Jurkat, Clone E6-1 (cell line): ENCODE measurements at regions not wholly inside any gene's neighbourhood (a gene's known extent, or its start where the extent isn't known, plus 50 kb on each side); places are given as distances from the start of the nearest gene placed in this dataset.
"Not testable (repeated sequence)": the region's sequence is repeated elsewhere in the genome, so short reads cannot be mapped to it uniquely, and the experiment has no call there.

Experiments used
- DNase-seq: peaks from one replicate; pipeline ENCODE4 v3.0.0-alpha.2; 2011; ENCODE audit warnings: low read depth, low spot score
- H3K4me3 ChIP-seq: 2 replicates; pipeline ENCODE4 v1.5.1; 2011; ENCODE audit warnings: mild to moderate bottlenecking, low read length, control low read depth, moderate library complexity

- DNase-seq, H3K4me3 ChIP-seq: not testable (repeated sequence)
Observed at GRCh38 chr17:30714825-30715622, 109.5 kb downstream of the CRLF3 start.

- not testable (repeated sequence) for DNase-seq, H3K4me3 ChIP-seq
Observed at GRCh38 chr17:30713805-30714204, 110.7 kb downstream of the CRLF3 start.

DNA sequence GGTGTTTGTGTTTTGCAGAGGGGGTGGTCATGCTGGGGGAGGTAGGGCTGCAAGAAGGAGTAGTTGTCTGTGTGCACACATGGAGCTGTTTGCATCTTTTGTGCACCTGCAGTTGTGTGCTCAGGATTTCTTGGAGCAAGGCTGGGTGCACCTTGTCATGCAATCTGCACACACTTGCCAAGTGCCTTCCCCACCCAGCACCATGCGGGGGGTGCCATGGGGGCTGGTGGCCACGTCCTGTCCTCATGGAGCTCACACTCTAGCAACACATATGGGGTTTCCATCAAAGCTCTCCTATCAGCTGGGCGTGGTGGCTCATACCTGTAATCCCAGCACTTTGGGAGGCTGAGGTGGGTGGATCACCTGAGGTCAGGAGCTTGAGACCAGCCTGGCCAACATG is 111.6 kb downstream of the CRLF3 start:
- not testable (repeated sequence) for H3K4me3 ChIP-seq, DNase-seq

- H3K4me3 ChIP-seq, DNase-seq: not testable (repeated sequence)
Observed at GRCh38 chr17:30711626-30712507, 112.6 kb downstream of the CRLF3 start.

- H3K4me3 ChIP-seq: peak overlapping the region; percentile 55; the same call in 1 of the 2 replicates
- not testable (repeated sequence) for DNase-seq
Observed at GRCh38 chr17:30711176-30711575, 113.3 kb downstream of the CRLF3 start.

GRCh38 chr17:30710276-30711088 is 114.0 kb downstream of the CRLF3 start:
- peak overlapping the region; percentile 55 for H3K4me3 ChIP-seq
- not testable (repeated sequence) for DNase-seq

DNA sequence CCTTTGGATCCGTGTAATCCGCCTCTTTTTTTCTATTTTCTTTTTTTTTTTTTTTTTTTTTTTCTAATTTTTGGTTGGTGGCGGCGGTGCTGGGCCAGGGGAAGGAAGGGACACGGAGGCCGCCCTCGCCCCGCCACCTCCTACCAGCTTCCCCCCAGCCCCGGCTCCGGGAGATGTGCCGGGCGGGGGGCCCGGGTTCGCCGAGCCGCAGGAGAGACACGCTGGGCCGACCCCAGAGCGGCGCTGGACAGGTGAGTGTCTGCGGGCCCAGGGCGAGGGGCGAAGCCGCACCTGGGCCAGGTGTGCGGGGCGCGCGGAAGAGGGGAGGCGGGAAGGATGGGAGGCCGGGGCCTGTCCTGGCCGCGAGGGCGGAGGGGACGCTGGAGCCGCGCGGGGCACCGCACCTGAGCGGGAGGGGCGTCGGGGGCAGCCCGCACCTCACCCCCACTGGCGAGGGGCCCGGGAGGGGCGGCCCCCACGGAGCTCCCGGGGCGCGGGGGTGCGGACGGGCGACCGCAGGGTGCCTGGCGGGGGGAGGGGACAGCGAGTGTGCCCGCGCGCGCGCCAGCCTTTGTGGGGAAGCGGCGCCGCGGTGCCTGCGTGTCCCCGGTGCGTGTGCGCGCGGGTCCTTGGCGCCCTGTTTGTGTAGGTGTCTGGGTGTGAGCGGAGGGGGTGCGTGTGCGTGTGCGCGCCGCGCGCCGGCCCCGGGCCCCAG is 114.8 kb downstream of the CRLF3 start:
- DNase-seq: not testable (repeated sequence)

DNA sequence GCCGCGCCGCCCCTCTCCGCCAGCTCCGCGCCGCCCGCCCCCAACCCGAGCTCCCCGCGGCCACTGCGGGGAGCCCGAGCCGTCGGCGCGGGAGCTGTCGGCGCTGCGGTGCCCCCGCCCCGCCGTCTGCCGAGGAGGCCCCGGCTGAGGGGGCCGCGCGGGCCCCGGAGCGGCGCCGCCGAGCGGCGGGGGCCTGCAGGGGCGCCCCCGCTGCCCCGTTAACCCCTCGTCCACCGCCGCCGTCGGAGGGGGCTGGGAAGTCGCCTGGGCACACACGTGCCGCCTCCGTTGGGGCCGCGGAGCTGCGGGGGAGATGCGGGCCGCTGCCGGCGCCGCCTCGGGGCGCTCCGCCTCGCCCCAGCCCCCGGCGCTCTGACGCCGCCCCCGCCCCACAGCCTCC is 115.4 kb downstream of the CRLF3 start:
- not testable (repeated sequence) for DNase-seq

More for the DNA sequence above, 114.8 kb downstream of the CRLF3 start:
- peak overlapping the region; percentile 55 for H3K4me3 ChIP-seq

GRCh38 chr17:30708241-30709078 is 116.0 kb downstream of the CRLF3 start:
- peak; percentile 82 for DNase-seq
- H3K4me3 ChIP-seq: peak overlapping the region; percentile 71

More for the DNA sequence above, 115.4 kb downstream of the CRLF3 start:
- H3K4me3 ChIP-seq: peak overlapping the region; percentile 71

DNA sequence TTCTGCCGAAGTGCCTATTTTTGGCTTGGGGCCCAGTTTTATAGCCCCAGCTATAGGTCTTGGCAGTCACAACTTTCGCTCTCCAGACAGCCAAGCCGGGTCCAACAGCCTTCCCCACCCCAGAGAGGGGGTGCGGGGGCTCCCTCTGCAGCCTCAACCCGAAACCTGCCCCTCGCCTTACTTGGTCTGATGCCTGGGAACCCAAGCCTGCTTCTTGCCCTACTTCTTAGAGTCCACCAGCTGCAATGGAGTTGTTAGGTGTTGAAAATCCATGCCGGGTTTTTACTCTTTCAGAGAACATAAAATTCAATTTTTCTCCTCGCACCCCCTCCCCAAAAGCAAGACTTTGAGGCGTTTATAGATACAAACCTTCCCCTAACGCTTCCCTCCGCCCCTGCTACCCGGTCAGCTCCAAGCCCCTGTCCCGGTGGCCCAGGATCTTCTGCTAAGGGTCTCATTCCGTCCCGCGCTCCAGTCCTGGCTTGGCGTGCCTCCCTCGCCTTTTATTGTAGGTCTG is 116.7 kb downstream of the CRLF3 start:
- DNase-seq: peak; percentile 54
- H3K4me3 ChIP-seq: peak overlapping the region; percentile 71

DNA sequence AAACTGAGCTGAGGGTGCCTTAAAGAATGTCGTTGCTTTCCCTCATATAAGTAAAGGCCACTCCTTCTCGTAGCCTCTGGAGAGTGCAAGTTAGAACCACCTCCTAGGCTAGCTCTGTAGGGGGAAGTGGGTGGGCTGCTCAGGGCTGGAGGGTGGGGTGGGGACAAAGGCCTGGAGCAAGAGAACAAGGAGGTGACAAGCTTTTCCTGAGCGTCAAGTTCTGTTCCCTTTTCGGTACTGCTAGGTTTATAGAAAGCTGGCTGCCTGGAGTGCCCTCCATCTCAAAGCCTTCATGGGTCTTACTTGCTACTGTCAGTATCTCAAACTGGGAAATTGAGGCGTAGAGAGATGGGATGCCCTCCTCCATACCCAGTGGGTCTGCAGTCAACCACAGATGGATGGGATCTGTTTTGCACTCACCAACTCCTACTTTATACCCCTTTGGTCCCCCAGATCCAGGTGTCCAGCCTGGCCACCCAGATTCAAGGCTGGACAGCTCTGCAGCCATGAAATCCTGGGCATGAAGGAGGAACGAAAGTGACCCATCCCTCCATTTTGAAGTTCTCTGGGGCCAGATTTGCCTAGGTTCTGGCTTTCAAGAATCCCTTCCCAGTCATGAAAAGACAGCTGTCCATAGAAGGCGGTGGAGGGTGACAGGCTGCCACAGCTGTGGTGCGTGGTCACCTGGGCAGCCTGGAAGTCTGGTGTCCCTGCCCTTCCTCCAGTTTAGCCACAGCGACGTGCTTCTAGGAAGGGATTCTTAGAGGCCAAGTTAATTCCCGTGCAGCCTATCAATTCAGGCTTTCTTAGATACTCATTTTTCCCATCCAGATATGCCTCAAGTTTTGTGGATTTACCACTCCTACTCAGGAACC is 117.8 kb downstream of the CRLF3 start:
- H3K4me3 ChIP-seq, DNase-seq: not testable (repeated sequence)

- not testable (repeated sequence) for H3K4me3 ChIP-seq, DNase-seq
Observed at GRCh38 chr17:30706004-30706403, 118.5 kb downstream of the CRLF3 start.

DNA sequence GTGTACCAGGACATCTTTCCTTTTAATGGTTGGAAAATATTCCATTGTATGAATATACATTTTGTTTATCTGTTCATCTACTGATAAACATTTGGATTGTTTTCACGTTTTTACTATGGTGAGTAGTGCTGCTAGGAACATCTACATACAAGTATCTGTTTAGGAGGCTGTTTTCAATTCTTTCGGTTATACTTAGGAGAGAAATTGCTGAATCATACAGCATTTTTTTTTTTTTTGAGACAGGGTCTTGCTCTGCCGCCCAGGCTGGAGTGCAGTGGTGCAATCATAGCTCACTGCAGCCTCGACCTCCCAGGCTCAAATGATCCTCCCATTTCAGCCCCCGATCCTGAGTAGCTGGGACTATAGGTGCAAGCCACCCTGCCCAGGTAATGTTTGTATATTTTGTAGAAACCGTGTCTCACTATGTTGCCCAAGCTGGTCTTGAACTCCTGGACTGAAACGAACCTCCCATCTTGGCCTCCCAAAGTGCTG is 122.9 kb downstream of the CRLF3 start:
- DNase-seq: no peak
- no peak overlapping the region for H3K4me3 ChIP-seq

DNA sequence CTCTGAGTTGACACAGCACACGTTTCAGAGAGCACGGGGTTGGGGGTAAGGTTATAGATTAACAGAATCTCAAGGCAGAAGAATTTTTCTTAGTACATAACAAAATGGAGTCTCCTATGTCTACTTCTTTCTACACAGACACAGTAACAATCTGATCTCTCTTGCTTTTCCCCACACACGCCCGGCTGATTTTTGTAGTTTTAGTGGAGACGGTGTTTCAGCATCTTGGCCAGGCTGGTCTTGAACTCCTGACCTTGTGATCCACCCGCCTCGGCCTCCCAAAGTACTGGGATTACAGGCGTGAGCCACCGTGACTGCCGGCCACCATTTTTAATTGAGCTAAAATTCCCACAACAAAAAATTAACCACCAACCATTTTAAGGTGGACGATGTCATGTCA is 123.7 kb downstream of the CRLF3 start:
- H3K4me3 ChIP-seq, DNase-seq: not testable (repeated sequence)

DNA sequence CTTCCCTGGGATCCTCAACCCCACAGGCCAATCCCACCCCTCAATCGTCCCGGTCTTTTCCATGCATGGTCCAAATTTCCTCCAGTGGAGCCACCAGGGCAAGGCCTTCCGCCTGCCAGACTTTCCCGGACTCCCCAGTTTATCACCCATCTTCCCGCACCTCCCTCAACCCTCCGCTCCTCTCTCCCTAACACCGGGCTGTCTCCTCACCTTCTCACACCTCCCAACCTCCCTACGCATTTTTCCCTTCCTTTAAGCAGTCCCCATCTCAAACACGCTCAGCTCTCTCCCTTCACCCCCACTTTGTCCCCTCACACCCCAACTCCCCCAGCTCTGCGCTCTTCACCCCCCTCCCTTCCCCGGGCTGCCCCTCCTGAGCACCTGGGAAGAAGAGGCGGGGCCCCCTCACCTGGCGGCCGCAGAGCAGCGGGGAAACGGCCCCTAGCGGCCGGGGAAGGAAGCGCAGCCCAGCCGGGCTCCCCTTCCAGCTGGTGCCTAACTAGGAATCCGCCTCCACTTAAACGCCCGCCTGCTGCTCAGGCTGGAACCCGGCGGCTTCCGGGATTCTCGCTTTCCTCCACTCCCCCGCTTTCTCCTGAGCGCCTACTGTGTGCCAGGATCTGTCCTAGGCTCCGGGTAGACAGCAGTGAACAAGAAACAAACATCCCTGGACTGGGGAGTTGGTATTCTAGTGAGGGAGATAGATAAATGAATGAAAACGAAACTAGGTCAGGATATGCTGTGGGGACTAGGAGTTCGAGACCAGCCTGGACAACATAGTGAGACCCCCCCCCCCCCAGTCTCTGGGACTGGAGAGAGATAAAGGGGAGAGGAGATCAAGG is 126.7 kb downstream of the CRLF3 start:
- DNase-seq: peak; percentile 51

More for the DNA sequence above, 126.7 kb downstream of the CRLF3 start:
- H3K4me3 ChIP-seq: peak overlapping the region; percentile 49
